Liver (tissue), 8 donors: ENCODE measurements at regions not wholly inside any gene's neighbourhood (a gene's known extent, or its start where the extent isn't known, plus 50 kb on each side); places are given as distances from the start of the nearest gene placed in this dataset.

Experiments used
- DNase-seq: peaks from one replicate; pipeline ENCODE4 v3.0.0-alpha.2; 2017; ENCODE audit warnings: low spot score
- H3K27ac ChIP-seq, 2 donors: one replicate each; pipeline ENCODE4 v1.7.0; 2013; ENCODE audit warnings: inconsistent platforms in 2 of 2, low read length in 2 of 2, control low read depth in 1 of 2, low read depth in 1 of 2, mild to moderate bottlenecking in 1 of 2
- H3K27me3 ChIP-seq, 4 donors: one replicate each; pipeline versions ENCODE4 v1.6.1 to v1.7.0; 2013; ENCODE audit warnings: low read length in 3 of 4, inconsistent platforms in 1 of 4, mild to moderate bottlenecking in 1 of 4, moderate library complexity in 1 of 4; ENCODE audit not compliant: control insufficient read depth in 4 of 4, insufficient read depth in 4 of 4
- H3K36me3 ChIP-seq, 4 donors: one replicate each; pipeline versions ENCODE4 v1.6.1 to v1.7.0; 2013; ENCODE audit warnings: low read length in 3 of 4, mild to moderate bottlenecking in 3 of 4, low read depth in 1 of 4, moderate library complexity in 1 of 4; ENCODE audit not compliant: control insufficient read depth in 4 of 4, insufficient read depth in 3 of 4
- H3K4me1 ChIP-seq, 4 donors: one replicate each; pipeline versions ENCODE4 v1.6.1 to v1.7.0; 2013; ENCODE audit warnings: low read length in 3 of 4, mild to moderate bottlenecking in 3 of 4, moderate library complexity in 1 of 4; ENCODE audit not compliant: control insufficient read depth in 4 of 4, insufficient read depth in 4 of 4
- H3K4me3 ChIP-seq, 3 donors: one replicate each; pipeline versions ENCODE4 v1.6.1 to v1.7.0; 2013; ENCODE audit warnings: low read length in 3 of 3, control low read depth in 1 of 3, low read depth in 1 of 3, mild to moderate bottlenecking in 1 of 3
- H3K9ac ChIP-seq, 2 donors: one replicate each; pipeline ENCODE4 v1.7.0; 2013; ENCODE audit warnings: low read length in 2 of 2, mild to moderate bottlenecking in 2 of 2, moderate library complexity in 2 of 2, control low read depth in 1 of 2, low read depth in 1 of 2
- H3K9me3 ChIP-seq, 4 donors: one replicate each; pipeline versions ENCODE4 v1.6.1 to v1.7.0; 2013; ENCODE audit warnings: low read length in 3 of 4; ENCODE audit not compliant: control insufficient read depth in 4 of 4
- CTCF ChIP-seq: fragments of 150-350 bp; IDR thresholded peaks from 2 replicates; pipeline ENCODE4 v1.5.1; 2017; ENCODE audit warnings: improper control_type of control experiment, low read depth, low read length; ENCODE audit not compliant: missing input control
- EGR1 ChIP-seq, 2 donors: IDR thresholded peaks; 2 replicates each; pipeline ENCODE4 v1.6.1; 2016 to 2018; ENCODE audit warnings: antibody characterized with exemption in 2 of 2, low read depth in 2 of 2
- FOXA1 ChIP-seq: IDR thresholded peaks from 2 replicates; pipeline ENCODE4 v1.6.1; 2016; ENCODE audit warnings: antibody characterized with exemption
- FOXA2 ChIP-seq: IDR thresholded peaks from 2 replicates; pipeline ENCODE4 v1.6.1; 2016; ENCODE audit warnings: antibody characterized with exemption
- GABPA ChIP-seq, 2 donors: IDR thresholded peaks in 1 of 2; conservative IDR thresholded peaks in 1 of 2; 2 replicates each; pipeline ENCODE4 v1.6.1; 2016; ENCODE audit warnings: antibody characterized with exemption in 2 of 2, mild to moderate bottlenecking in 1 of 2, moderate library complexity in 1 of 2
- HNF4A ChIP-seq, 2 donors: conservative IDR thresholded peaks; 2 replicates each; pipeline ENCODE4 v1.6.1; 2016; ENCODE audit warnings: antibody characterized with exemption in 2 of 2, mild to moderate bottlenecking in 2 of 2
- HNF4G ChIP-seq: IDR thresholded peaks from 2 replicates; pipeline ENCODE4 v1.6.1; 2016; ENCODE audit warnings: antibody characterized with exemption
- JUND ChIP-seq, 2 donors: IDR thresholded peaks; 2 replicates each; pipeline ENCODE4 v1.6.1; 2016; ENCODE audit warnings: antibody characterized with exemption in 2 of 2
- MAX ChIP-seq: IDR thresholded peaks from 2 replicates; pipeline ENCODE4 v1.6.1; 2016; ENCODE audit warnings: antibody characterized with exemption
- NR2F2 ChIP-seq: IDR thresholded peaks from 2 replicates; pipeline ENCODE4 v1.6.1; 2016; ENCODE audit warnings: antibody characterized with exemption
- RAD21 ChIP-seq, 2 donors: IDR thresholded peaks; 2 replicates each; pipeline ENCODE4 v1.6.1; 2016; ENCODE audit warnings: antibody characterized with exemption in 2 of 2, mild to moderate bottlenecking in 2 of 2
- RXRA ChIP-seq, 2 donors: IDR thresholded peaks; 2 replicates each; pipeline ENCODE4 v1.6.1; 2017 to 2018; ENCODE audit warnings: antibody characterized with exemption in 2 of 2, mild to moderate bottlenecking in 1 of 2
- SP1 ChIP-seq: IDR thresholded peaks from 2 replicates; pipeline ENCODE4 v1.6.1; 2018; ENCODE audit warnings: antibody characterized with exemption, mild to moderate bottlenecking
- TAF1 ChIP-seq: conservative IDR thresholded peaks from 2 replicates; pipeline ENCODE4 v1.6.1; 2016; ENCODE audit warnings: antibody characterized with exemption, mild to moderate bottlenecking
- YY1 ChIP-seq: IDR thresholded peaks from 2 replicates; pipeline ENCODE4 v1.6.1; 2016; ENCODE audit warnings: antibody characterized with exemption, mild to moderate bottlenecking
- ZBTB33 ChIP-seq: IDR thresholded peaks from 2 replicates; pipeline ENCODE4 v1.6.1; 2016; ENCODE audit warnings: antibody characterized with exemption
- WGBS: extraction: QIAGEN DNeasy Blood & Tissue Kit; methylation state at CpG from one replicate; pipeline ENCODE4 v1.1.7; 2013; 5-methylcytosine and 5-hydroxymethylcytosine counted together
- TF ChIP-seq, protein P1 (sequence below): IDR thresholded peaks from 2 replicates; pipeline ENCODE4 v1.6.1; 2016; ENCODE audit warnings: antibody characterized with exemption
- TF ChIP-seq, protein P2 (sequence below): IDR thresholded peaks from 2 replicates; pipeline ENCODE4 v1.6.1; 2016; ENCODE audit warnings: antibody characterized with exemption, mild to moderate bottlenecking
- donor health status: healthy.
- donor health status: healthy.
- donor health status: healthy.
- donor health status: healthy.
- donor health status: healthy.

DNA sequence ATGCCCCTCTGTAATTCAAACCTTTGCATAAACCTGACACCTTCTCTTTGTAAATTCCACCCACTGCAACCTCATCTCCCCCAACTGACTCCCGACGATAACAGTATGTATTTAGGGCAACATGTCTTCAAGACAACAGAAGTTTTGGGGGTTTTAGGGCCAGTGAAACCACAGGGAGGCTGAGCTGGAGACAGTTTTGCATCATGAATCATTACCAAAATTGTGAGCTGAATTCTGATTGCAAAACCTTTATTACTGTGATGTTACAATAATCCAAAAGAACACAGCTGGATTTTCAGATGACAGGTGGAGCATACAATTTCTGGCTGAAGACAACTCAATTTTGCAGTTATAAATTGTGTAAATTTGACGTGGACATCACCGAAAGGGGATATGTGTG, 281.3 kb upstream of the TTC14 start:
- no peak overlapping the region for H3K4me3 ChIP-seq
- no peak for DNase-seq
- H3K36me3 ChIP-seq = no peaks in the 10 kb centered on the region
- no peak overlapping the region for H3K9ac ChIP-seq
- H3K27me3 ChIP-seq = peaks cover 0 to 4% (median 2%) of the 10 kb centered on the region in 4 donors
- WGBS = 76% methylated on average over 4 of the region's 4 CpGs
- H3K9me3 ChIP-seq = peaks cover 0 to 3% (median 0%) of the 10 kb centered on the region in 4 donors
- no peak for TF ChIP-seq TAF1
- TF ChIP-seq, protein P1, sequence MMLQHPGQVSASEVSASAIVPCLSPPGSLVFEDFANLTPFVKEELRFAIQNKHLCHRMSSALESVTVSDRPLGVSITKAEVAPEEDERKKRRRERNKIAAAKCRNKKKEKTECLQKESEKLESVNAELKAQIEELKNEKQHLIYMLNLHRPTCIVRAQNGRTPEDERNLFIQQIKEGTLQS = no peak
- TF ChIP-seq FOXA2 = no peak
- no peak for TF ChIP-seq EGR1 (IDR thresholded peaks at IDR 0.05; ENCODE audit: low read depth in 2 of 2)
- no peak for TF ChIP-seq GABPA (IDR thresholded peaks at IDR 0.05 in 1 of 2, conservative IDR thresholded peaks at IDR 0.05 in 1 of 2)
- no peaks in the 10 kb centered on the region for H3K4me1 ChIP-seq
- no peak overlapping the region for H3K27ac ChIP-seq

GRCh38 chr3:180321534-180321933, 280.4 kb upstream of the TTC14 start:
- Histone ChIP-seq H3K4me1 (no peaks in the 10 kb centered on the region), H3K36me3 (no peaks in the 10 kb centered on the region), H3K4me3 (no peak overlapping the region), H3K27me3 (peaks cover 0 to 4% (median 2%) of the 10 kb centered on the region in 4 donors), H3K9ac (no peak overlapping the region), H3K27ac (no peak overlapping the region), H3K9me3 (peaks cover 0 to 3% (median 0%) of the 10 kb centered on the region in 4 donors)
- no peak for DNase-seq
- no peak for TF ChIP-seq JUND (IDR thresholded peaks at IDR 0.05)
- TF ChIP-seq EGR1 (IDR thresholded peaks at IDR 0.05; ENCODE audit: low read depth in 2 of 2) = no peak
- no peak for TF ChIP-seq NR2F2
- TF ChIP-seq HNF4G = no peak
- no peak for TF ChIP-seq SP1
- no peak for TF ChIP-seq FOXA2
- TF ChIP-seq ZBTB33 = no peak
- TF ChIP-seq MAX = no peak
- no peak for TF ChIP-seq HNF4A (conservative IDR thresholded peaks at IDR 0.05)
- TF ChIP-seq YY1 = no peak
- no peak for TF ChIP-seq TAF1
- no peak for TF ChIP-seq CTCF
- no peak for TF ChIP-seq FOXA1
- TF ChIP-seq RAD21 (IDR thresholded peaks at IDR 0.05) = no peak
- TF ChIP-seq, protein P1 = no peak
- no peak for TF ChIP-seq GABPA (IDR thresholded peaks at IDR 0.05 in 1 of 2, conservative IDR thresholded peaks at IDR 0.05 in 1 of 2)
- TF ChIP-seq, protein P2, sequence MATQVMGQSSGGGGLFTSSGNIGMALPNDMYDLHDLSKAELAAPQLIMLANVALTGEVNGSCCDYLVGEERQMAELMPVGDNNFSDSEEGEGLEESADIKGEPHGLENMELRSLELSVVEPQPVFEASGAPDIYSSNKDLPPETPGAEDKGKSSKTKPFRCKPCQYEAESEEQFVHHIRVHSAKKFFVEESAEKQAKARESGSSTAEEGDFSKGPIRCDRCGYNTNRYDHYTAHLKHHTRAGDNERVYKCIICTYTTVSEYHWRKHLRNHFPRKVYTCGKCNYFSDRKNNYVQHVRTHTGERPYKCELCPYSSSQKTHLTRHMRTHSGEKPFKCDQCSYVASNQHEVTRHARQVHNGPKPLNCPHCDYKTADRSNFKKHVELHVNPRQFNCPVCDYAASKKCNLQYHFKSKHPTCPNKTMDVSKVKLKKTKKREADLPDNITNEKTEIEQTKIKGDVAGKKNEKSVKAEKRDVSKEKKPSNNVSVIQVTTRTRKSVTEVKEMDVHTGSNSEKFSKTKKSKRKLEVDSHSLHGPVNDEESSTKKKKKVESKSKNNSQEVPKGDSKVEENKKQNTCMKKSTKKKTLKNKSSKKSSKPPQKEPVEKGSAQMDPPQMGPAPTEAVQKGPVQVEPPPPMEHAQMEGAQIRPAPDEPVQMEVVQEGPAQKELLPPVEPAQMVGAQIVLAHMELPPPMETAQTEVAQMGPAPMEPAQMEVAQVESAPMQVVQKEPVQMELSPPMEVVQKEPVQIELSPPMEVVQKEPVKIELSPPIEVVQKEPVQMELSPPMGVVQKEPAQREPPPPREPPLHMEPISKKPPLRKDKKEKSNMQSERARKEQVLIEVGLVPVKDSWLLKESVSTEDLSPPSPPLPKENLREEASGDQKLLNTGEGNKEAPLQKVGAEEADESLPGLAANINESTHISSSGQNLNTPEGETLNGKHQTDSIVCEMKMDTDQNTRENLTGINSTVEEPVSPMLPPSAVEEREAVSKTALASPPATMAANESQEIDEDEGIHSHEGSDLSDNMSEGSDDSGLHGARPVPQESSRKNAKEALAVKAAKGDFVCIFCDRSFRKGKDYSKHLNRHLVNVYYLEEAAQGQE = no peak
- no peak for TF ChIP-seq RXRA (IDR thresholded peaks at IDR 0.05)
